Activated CD4-positive, alpha-beta T cell treated with anti-CD3 and anti-CD28 coated beads, Interleukin-2, amount 50 U/mL, for 48 hours (primary cell): ENCODE measurements at regions not wholly inside any gene's neighbourhood (a gene's known extent, or its start where the extent isn't known, plus 50 kb on each side); places are given as distances from the start of the nearest gene placed in this dataset.
A peak's percentile ranks its signal among the peaks of the same experiment; 100 is the strongest.

ENCODE experiments used
- DNase-seq, 2 experiments: peaks; one replicate each; pipeline ENCODE4 v3.0.0-alpha.2; 2020

- DNase-seq = no peak
Observed at GRCh38 chr11:130617001-130617400, 168.6 kb downstream of the ADAMTS15 start.

- no peak for DNase-seq
Observed at GRCh38 chr11:130620548-130620947, 172.1 kb downstream of the ADAMTS15 start.

- no peak for DNase-seq
Observed at GRCh38 chr11:130622141-130622542, 173.7 kb downstream of the ADAMTS15 start.

DNA sequence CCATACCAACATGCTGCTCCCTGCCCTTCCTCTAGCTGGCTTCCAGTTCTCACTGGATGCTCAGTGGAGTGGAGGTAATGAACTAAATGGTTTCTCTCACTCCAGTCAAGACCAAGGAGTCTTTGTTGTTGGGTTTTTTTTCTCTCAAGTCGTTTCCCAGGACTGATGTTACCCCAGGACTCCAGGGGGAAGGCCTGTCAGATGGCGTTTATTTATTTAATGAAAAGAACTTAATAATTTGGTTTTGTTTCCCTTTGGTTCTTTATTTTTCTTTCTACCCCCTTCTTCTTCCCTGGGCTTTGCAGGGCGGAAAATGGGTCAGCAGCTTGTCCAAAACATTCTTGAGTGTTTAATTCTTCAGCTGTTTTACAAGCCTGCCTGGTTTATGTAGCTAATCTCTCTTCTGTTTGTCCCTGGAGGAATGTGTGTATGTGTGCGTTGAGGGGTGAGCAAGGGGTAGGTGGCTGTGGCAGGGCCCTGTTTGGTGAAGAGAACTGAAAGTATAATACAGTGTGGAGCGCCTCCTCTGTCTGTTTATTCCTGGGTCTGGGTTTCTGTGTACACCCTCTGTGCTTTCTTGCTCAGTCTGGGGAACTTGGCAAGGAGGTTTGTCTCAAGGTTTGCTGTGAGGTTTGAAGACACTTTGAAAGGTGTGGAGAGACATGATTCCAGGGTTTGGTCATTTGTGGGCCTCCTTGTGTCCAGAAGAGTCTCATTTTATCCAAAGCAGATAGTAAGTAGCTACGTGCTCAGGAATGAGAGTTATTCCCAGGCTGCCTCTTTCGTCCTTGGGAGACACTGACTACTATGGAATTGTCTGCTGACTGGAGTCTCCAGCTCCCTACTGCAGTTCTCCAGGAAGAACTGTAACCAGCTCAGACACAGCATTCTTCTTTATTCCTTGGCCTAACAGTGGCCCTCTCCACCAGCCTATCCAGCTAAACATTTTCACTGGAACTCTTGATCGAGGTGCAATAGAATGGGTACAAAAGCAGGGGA lies 175.5 kb downstream of the ADAMTS15 start:
- DNase-seq = no peak

DNA sequence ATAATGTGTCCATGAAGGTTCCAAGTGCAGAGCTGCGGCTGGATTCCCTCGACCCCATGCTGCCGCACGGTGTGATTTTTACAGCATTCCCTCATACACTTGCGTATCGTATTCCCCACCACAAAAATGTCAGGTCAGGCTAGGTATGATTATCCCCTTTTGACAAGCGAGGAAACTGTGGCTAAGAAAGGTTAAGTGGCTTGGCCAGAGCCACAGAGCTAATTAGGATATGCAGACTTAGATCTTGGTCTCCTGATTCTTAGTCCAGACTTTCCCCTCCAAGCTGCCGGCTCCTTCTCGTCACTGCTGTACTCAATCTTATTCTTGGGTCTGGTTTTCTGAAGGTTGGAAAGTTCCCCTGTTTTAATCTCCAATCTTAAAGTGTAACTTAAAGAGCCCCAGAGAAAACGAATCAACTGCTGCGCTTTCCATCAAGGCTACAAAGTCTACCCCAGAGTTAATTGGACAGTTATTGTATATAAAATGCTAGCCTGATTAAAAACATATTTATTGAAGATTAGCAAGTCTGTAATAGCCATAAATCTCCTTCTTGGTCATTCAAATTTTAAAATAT lies 176.6 kb downstream of the ADAMTS15 start:
- no peak for DNase-seq

GRCh38 chr11:130625578-130626306 lies 177.3 kb downstream of the ADAMTS15 start:
- no peak for DNase-seq

GRCh38 chr11:130629039-130629438 lies 180.6 kb downstream of the ADAMTS15 start:
- DNase-seq = no peak

DNA sequence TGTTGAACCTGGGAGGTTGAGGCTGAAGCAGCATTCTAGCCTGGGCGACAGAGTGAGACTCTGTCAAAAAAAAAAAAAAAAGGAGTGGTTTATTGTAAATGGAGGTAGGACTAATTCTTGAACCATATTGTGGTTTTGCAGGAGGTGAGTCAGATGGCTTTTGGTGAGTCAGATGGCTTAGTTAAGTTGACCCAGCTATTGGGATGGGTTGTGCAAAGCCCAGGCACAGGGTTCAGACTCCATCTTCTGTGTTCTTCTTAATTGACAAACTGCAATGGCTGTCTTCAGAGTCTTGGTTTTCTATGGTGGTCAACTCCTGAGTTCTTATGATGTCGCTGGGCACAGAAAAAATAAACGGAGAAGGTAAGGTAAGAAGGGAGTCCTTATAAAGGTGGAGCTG lies 182.7 kb downstream of the ADAMTS15 start:
- DNase-seq = peak; percentile 4 to 7

GRCh38 chr11:130633466-130633865 lies 185.0 kb downstream of the ADAMTS15 start:
- no peak for DNase-seq

- no peak for DNase-seq
Observed at GRCh38 chr11:130634186-130634585, 185.7 kb downstream of the ADAMTS15 start.

GRCh38 chr11:130634961-130635473 lies 186.6 kb downstream of the ADAMTS15 start:
- no peak for DNase-seq

GRCh38 chr11:130635937-130636630 lies 187.6 kb downstream of the ADAMTS15 start:
- no peak for DNase-seq

DNA sequence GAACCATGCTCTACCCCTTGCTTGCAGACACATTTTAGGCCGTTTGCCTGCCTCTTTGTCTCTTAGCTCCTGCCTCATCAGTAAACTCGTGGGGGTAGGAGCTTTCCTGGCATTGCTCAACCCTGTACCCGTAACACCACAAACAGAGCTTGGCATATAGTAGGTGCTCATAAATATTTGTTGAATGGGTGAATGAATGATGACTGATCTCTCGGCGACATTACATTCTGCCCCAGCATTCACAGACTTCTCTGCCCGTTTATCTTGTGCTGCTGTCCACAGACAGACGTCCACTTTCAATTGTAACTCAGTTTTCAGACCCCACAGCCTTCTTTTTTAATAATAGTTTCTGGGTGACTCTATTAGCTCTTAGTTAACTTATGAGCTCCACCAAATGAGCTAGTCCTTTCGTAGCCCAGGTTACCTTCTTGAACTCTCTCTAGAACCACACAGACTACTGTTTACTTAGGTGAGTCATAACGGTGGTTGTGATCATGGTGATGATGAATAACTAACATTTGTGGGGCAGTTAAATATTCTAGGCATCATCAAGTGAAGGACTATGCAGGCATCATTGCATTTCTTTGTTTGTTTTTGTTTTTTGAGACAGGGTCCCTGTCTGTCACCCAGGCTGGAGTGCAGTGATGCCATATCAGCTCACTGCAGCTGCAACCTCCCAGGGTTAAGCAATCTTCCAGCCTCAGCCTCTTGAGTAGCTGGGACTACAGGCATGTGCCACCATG lies 188.4 kb downstream of the ADAMTS15 start:
- DNase-seq = no peak

DNA sequence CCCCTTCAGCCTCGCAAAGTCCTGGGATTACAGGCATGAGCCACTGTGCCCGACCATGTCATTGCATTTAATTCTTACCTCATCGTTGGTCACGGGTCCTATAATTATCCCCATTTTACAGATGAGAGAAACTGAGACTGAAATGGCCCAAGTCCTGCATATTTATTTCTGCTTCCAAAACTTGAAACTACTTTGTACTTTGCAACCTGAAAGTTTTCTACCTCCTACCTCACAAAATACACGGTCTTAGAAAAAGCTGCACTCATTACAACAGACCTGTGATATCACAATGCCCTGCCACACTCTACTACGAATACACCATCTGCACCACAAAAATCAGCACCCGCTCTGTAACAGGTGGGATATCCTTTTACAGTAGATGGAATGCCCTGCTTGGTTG lies 189.1 kb downstream of the ADAMTS15 start:
- no peak for DNase-seq

DNA sequence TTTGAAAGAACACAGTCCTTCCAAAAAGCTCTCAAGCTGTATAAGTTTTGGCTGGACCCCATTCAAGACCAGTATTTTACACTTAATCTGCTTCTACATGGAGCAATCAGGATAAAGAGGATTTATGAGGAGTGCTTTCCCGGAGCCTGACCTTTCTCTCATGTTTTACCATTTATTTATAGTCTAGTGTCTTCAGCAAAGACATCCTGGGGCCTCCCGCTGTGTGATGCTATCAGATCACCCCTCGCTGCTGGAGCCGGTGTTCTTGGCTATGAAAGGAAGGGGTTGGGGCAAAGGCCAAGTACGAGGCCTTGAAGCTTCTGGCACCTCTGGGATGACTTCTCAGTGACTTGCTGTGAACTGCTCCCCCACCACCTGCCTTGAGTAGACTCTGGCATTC lies 189.6 kb downstream of the ADAMTS15 start:
- no peak for DNase-seq

DNA sequence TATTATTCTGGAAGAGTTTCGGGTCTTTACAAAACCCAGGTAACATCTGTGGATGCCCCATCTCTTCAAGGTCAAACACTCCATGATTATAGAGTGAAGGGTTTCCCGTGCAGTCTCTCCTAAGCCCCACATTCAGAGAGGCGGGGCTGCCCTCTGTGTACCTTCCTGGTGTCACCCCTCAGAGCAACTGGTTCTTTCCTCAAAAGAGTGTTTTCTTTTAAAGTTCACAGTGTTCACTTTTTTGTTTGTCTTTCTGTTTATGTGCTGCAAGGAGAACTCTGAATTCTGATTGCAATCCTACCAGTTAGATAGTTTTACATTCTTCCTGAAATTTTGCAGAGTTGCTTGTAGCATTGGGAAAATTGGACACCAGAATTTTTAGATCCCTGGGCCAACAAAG lies 190.2 kb downstream of the ADAMTS15 start:
- no peak for DNase-seq

DNA sequence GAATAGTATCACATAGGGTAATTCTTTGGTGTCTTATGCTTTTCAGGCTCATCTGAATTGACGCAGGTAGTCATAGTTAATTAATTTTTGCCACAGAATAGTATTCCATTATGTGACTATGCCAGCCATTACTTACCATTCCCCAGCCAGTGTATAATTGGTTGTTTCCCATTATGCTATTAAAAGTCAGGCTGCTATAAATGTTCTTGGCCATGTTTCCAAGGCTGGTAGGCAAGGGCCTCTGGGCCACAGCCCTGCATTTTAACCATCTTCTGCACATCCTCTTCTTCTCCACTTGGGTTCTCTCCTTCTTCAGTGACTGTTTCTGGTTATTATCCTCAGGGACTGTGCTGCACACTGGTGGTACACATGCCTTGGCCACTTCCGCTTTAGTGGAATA lies 190.9 kb downstream of the ADAMTS15 start:
- DNase-seq = no peak

DNA sequence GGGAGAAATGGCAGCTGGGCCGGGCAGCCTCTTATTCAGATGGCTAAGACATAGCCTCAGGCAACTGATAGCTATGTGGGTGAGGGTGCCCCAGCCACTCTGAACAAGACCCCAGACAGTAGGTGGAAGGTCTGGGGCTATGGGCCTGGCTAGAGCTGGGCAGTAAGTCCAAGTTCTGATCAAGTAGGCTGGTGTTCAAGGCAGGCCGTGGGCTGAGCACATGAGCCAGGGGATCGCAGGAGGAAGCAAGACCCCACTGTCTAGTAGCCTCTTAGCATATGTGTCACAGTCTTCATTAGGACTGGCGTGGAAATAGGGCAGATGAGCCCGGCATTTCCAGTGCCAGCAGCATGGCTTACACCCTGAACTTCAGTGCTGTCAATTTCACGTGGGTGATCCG lies 192.1 kb downstream of the ADAMTS15 start:
- no peak for DNase-seq

- DNase-seq = no peak
Observed at GRCh38 chr11:130641876-130642275, 193.4 kb downstream of the ADAMTS15 start.

DNA sequence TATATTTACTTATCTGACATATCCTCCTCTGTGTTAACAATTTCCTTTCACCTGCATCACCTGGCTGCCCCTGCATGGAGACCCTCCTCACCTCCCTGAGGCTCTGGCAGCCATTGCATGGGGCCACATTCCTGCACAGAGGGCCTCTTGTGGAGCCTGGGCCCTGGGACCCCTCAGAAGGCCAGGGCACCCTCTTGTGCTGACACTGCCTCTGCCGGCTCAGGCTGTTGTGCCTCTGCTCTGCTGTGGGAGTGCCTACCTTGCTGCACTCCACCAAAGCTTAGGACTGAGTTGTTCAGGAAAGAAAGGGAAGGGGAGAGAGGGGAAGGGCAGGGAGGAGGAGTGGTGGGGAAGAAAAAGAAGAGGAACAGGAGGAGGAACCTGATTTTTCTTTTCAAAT lies 194.5 kb downstream of the ADAMTS15 start:
- DNase-seq = no peak

- DNase-seq = no peak
Observed at GRCh38 chr11:130644187-130644586, 195.7 kb downstream of the ADAMTS15 start.
